ENCODE measurements at regions not wholly inside any gene's neighbourhood (a gene's known extent, or its start where the extent isn't known, plus 50 kb on each side); places are given as distances from the start of the nearest gene placed in this dataset.

DNA sequence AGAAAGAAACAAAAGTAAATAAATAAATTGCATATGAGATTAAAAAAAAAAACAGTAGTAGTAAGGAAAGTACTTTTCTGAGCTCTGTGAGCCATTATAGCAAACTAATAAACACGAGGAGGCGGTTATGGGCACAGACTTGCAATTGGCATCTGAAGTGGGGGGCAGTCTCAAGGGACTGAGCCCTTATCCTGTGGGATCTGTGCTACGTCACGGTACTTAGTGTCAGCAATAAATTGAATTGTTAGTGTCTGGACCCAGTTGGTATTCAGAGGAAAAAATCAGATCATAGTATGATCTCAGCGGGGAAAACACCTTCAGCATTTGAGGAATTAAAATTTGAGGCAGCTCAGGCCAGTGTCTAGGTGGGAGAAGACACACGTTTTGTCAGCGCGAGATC is 76.6 kb upstream of the TEX51 start:
- TF ChIP-seq, protein P1, sequence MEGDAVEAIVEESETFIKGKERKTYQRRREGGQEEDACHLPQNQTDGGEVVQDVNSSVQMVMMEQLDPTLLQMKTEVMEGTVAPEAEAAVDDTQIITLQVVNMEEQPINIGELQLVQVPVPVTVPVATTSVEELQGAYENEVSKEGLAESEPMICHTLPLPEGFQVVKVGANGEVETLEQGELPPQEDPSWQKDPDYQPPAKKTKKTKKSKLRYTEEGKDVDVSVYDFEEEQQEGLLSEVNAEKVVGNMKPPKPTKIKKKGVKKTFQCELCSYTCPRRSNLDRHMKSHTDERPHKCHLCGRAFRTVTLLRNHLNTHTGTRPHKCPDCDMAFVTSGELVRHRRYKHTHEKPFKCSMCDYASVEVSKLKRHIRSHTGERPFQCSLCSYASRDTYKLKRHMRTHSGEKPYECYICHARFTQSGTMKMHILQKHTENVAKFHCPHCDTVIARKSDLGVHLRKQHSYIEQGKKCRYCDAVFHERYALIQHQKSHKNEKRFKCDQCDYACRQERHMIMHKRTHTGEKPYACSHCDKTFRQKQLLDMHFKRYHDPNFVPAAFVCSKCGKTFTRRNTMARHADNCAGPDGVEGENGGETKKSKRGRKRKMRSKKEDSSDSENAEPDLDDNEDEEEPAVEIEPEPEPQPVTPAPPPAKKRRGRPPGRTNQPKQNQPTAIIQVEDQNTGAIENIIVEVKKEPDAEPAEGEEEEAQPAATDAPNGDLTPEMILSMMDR (IDR thresholded peaks at IDR 0.05; ENCODE audit: low read depth, low read length) = no peak
- TF ChIP-seq EZH2phosphoT487 (IDR thresholded peaks at IDR 0.05; ENCODE audit: low read depth) = no peak
